ENCODE measurements at regions not wholly inside any gene's neighbourhood (a gene's known extent, or its start where the extent isn't known, plus 50 kb on each side); places are given as distances from the start of the nearest gene placed in this dataset.
A peak's percentile ranks its signal among the peaks of the same experiment; 100 is the strongest.

DNA sequence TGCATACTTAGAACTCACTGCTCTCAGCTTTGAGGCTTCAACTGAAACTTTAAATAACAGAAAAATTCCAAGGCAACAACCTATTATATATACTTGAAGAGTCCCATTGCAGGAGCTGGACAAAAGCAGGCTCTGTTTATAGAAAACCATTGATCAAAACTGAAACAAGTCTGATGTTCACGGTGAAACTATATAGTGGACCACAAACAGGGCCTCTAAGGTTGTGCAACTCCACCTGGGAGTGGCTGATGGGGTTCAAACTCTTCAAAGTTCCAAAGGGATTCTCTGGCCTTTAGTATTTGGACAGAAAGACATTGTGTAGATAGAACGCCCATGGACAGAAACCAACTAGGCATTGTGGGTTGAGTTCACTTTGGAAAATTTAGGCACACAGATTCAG, 140.3 kb downstream of the ZC3H11B start:
- DNase-seq = no peak

DNA sequence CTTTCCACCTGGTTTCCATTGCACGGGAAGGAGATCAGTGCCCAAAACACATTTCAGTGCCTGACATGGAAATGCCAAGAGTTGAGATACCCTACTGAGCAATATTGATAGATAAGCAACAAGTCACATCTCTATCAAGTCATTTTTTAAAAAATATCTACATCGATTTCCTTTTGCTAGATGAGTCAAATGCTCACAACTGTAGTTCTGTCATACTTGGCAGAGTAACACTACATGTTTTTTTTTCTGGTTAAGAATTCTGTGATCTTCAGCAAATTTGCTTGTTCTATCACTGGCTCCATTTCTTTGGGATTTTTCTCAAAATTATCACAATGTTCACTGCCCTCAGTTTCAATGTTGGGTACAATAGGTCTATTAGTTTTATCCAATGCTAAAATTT, 145.4 kb downstream of the ZC3H11B start:
- peak in 1 of 5 experiments; percentile 60 for DNase-seq

DNA sequence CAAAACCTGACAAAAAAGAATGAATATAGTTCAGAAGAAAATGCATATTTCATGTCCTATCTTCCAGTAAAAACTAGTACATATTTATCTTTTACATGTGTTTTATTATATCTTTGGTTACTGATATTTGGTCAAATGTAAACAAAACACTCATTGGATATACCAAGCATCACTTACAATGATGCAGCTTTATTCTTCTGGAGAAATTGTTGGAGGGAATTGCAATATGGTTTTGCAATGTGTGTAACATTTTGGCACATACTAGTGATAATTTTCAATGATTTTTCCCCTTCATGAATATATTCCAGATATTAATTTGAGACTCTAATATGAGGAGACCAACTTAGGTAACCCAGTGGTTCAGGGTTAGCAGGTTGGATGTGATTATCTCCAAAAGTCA, 146.1 kb downstream of the ZC3H11B start:
- no peak for DNase-seq

DNA sequence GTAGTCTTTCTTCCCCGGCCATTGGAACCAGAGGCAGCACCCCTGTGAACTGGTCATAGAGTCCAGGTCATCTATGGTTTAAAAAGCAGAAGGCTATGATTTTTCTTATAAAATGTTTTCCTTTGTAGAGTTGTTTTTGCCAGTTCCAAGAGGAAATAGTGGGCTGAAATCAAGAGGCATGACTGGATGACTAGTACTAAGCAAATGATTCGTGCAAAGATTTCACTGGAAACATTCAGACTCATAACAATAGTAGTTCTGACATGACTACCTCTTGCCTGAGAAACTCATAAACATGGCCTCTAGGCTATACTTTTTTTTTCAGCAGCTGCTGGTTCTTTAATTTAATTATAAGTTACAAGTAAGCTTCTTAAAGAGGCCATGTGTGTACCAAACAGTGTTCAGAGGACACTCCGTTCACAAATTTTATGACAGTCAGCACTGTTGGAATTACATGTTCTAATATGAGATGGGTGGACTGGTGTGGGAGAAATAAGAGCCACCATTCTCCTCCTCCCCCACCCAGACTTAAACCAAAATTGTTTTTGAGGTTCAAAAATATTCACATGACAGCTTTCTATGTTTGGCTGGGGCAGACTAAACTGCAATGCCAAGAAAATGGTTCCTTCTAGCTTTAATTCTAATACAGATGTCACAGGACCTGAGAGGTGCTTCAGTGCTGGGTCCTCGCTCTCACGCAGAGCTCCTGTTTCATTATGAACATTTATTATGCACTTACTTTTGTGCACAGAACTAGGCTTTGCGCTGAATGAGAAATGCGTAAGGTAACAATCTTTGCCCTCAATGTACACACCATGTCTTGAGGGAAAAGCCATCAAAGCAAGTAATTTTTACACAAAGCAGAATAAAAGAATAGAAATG, 147.5 kb downstream of the ZC3H11B start:
- DNase-seq = peak in 1 of 5 experiments; percentile 92

DNA sequence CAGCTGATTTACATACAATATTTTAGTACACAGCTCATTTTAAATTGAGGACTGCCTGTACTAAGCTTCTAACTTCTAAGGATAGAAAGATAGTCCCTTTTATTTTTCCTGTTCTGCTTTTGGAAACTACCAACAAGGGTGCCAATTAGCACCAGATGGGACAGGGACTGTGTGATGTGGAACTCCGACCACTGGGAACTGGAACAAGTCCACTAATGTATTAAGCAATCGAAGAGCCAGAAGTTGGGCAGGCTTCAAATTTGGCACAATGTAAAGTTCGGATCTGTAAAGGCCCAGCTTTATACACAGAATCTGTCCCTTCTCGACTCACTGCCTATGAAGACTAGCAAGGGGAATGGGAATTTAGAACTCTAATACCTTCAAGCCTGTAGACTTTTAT, 149.3 kb downstream of the ZC3H11B start:
- DNase-seq = no peak

DNA sequence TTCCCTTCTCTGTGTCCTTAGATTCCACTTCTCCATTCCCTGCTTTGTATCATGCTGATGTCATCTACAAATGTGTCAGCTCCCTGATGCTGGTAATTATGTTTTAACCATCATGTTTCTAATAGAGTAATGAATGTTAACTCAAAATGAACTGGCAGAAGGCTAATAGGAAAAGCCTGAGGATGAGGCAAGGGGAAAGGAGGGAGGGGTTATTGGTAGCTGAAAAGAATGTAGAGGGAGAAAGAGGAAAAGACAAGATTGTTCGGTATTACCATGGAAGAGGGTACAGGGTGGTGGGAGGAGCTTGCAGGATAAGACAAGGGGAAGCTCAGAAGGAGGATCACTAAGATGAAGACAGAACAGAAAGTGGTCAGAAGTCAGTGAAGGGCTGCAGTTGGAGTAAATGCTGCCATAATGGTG, 150.9 kb downstream of the ZC3H11B start:
- no peak for DNase-seq

DNA sequence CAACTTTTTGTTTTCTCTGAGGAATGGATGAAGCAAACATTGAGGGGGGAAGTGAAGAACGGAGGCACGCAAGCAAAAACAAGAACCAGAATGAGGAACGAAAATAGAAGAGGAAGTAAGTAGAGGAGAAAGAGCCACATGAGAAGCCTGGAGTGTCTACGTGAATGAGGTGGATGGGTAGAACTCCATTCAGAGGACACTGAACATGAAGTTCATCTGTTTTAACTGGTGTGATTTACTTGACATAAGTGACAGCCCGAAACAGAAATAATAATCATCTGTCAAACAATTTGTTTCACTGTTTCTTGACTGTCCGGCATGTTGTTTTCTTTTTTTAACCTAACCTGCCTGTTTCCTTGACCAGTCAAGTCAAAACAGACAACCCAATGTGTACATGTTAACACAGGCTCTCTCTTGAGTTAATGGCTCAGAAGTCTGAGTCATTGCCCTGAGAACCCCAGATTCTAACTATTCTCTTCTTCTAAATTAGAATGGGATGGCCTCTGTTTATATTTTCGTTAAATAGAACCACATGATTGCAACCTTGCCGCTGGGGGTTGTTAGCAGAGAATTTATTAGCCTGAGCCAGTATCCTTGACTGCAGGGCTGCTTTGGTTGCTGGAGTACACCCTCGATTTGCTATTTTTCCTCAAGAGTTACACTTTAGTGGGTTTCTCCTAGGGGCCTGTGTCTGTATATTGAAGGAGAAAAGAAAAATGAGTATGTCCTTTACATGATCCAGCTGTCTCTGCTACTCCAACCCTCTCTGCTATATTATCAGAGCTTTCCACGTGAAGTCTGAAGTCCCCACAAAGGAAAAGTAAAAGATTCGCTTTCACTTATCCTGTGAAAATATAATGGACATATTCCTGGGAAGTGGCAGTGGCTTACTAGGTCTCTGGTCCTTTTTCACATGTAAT, 151.7 kb downstream of the ZC3H11B start:
- peak in 1 of 5 experiments; percentile 45 for DNase-seq

DNA sequence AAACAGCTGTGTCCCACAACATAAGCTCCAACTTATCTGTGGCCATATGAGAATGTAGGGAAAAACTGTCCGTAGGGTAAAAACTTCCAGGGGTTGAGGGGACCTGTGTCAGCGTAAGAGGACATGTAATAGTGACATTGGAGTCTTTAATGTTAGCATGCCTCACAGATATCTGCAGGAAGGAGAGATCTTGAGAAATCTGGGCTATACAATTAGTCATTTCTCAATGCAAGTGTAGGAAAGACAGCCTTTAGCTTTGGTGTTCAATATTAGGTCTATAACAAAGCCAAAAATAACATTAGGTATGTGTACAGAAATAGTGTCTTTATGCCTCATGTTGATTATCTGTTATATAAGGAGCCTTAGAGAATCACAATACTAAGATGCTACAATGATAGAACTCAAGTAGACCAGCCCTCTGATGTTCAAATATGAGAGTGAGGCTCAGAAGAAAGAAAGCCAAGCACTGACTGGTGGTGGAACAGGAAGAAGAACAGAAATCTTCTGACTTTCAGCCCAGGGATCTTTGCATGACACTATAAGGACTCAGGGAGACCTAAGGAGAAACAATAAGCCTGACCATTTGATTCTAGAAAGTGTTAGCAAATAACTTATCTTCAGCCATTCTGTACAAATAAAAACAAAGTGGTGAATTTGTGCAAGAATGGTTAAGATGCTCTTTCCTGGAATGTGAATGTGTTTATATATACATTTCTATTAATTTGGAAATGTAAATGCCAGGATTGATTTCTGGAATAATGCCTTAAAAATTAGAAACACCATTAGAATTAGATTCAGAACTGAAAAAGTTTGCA, 152.6 kb downstream of the ZC3H11B start:
- DNase-seq = peak in 1 of 5 experiments; percentile 36

DNA sequence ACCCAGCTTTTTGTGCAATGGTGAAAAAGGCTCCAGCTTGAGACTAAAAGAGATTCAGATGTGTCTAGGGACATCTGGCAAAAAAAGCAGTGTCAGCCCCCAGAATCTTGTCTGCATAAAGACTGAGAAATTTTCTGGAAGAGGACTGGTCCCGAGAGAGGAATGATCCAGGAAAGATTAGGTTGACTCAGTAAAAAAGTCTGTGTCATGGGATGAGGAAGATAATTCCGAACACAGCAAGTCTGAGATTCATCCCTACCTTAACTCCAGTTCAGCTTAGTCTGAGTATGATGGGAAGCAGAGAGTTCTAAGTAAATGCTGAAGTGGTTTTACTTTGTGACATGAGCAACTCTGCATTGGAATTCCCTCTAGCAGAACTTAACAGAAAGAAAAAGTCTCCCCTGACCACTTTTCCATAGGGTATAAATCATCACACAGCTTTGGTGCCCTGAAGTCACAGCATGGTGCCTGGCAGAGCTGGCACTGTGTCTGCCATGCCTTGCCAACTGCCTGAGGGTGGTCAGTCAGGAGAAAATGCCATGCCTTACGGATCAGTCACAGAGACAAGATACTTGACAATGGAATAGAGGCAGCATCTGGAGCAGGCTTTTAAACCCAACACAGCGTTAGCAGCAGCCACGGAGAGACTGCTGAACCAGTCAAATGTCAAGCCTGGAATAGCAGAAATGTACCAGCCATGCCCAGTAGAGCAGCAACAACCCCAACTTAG, 153.4 kb downstream of the ZC3H11B start:
- no peak for DNase-seq

DNA sequence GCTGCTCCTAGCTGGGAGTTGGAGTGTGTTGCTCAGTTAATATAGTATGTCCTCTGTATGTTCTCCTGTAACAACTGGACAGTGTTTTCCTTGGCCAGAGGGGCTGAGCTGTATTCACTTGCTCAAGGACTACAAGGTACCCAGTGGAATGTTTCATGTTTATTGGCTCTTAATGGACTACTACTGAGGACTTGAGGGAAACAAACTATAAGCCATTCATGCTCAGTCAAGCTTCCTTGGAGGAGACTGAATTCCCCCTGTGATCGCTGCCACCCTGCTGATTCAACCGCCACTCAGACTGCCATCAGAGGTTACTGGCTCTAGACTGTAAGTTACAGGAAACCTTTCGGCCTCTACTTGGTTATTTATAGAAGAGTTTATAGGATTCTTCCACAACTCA, 166.6 kb downstream of the ZC3H11B start:
- DNase-seq = no peak

DNA sequence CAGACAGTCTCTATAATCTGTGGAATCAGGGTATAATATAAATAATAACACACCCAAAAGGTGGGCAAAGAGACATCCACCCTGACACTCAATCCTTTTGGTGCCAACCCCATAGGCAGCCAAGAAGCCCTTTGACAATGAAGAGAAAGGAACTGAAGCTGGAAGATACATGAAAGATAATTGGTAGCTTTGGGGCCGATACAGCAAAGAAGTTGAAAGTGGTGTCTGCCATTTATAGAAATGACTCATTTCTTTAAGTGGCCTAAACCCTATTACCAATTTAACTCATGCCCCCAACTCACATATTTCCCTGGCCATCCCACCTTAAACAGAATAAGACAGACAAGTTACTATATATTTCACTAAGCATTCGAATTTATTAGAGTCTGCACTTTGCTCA, 167.0 kb downstream of the ZC3H11B start:
- DNase-seq = no peak

DNA sequence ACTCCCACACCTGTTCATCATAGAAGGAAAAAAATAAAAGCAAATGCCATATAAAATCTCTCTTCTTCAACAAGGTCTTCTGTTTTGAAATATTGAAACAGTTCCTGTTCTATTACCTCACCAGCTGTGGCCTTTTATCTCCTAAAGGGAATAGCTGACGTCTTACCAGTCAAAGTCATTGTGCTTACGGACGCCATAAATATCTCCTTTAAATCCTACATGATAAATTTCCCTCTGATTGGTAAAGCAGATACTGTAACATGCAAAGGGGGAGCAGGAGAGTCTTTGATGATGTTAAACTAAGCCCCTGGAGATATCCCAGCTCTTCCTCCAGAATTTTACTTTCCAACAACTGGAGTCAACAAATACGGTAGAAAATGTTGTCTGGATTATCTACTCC, 168.4 kb downstream of the ZC3H11B start:
- DNase-seq = no peak

DNA sequence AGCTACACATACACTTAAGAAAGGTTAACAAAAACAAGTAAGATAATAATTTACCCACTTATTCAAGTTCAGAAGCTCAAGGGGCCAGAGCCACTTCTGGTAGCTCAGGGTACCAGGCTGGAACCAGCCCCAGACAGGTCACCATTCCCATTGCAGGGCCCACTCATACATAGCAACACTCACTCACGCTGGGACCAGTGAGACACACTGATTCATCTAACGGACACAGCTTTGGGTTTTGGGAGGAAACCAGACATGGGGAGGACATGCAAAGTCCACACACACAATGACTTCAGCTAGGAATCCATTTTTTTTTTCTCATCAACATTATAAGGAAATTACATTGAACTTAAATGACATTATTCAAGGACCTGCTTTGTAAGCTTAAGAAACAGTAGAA, 169.1 kb downstream of the ZC3H11B start:
- DNase-seq = no peak

DNA sequence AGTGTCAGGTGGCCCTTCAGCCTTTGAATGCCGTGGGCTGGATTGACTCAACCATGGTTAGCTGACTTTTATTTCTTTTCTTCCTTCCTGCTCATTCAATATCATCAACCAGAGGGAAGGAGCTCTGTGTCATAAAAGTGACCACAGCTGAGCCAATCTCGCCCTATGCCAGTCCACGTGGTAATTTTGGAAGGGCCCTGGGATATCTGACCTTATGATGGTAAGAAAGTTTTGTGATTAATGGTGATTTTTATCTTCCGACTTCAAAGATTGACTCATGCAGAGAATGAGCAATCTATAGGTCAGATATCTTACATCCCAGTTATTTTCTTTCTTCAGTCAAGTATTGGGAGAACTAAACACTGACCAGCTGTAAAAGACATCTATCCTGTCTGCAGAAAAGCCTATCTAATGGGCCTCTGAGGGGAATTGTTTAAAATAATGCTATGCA, 170.3 kb downstream of the ZC3H11B start:
- no peak for DNase-seq

DNA sequence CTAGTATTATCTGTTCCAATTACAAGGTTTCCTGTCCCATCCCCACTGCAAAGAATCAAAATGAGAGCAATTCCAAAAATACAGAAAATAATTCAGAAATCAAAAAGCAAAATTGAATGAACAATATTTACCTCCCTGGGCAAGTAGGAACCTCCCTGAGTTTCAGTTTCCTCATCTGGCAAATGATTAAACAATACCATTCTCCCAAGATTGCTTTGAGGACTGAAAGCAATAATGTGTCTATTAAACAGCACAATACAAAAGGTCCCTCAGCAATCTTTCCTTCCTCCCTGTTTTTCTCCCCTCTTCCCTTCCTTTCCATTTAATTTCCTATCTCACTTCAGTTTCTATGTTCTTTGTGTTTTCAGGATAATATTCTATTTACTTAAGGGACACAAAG, 171.0 kb downstream of the ZC3H11B start:
- DNase-seq = no peak

DNA sequence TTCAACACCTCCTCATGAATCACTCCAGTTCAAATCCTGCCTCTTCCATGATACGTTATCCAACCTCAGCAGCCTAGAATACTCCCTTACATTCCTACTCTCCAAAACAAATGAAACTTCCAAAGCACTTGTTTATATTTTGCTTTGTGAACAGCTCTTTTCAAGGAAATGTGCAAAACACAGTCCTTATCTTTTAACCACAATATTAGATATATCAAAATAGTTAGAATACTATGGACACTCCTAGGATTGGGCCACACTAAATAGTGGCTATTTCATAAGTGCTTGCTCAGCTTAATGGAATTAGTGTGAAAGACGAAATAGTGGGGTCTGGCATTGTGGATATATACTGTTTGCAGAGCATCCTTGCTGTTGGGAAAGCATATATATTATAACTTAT, 173.5 kb downstream of the ZC3H11B start:
- DNase-seq = no peak

DNA sequence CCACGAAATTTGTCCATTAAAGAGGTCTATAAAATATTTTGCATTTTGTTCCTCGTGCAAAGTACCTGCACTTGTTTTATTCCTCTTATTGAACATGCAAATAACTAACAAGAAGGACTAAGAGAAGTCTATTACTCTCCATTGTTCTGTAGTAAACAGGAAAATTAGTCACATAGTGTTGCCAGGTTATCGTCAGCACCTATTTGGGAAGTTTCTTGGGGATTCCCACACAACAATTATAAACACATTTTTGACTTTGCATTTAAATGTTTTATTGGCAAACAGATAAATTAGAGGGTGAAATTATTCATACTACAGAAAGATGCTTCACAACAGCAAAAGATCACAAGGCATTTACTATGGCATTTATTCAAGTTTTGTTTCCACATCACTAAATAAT, 174.5 kb downstream of the ZC3H11B start:
- DNase-seq = no peak

DNA sequence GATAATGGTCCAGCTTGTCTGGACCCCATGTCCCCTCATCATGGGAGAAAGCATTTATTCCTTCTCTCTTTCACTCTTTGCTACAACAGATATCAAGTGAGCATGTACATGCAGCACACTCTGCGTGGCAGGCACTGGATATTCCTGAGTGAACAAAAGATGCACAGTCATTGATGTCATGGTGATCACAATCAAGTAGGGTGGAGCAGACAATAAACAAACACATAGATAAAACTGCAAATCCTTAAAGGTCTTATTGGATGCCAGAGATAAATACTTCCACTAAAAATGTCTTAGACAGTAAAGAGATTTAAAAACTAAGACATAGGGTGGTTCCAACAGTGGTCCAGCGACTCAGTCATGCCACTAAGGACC, 178.0 kb downstream of the ZC3H11B start:
- no peak for DNase-seq

DNA sequence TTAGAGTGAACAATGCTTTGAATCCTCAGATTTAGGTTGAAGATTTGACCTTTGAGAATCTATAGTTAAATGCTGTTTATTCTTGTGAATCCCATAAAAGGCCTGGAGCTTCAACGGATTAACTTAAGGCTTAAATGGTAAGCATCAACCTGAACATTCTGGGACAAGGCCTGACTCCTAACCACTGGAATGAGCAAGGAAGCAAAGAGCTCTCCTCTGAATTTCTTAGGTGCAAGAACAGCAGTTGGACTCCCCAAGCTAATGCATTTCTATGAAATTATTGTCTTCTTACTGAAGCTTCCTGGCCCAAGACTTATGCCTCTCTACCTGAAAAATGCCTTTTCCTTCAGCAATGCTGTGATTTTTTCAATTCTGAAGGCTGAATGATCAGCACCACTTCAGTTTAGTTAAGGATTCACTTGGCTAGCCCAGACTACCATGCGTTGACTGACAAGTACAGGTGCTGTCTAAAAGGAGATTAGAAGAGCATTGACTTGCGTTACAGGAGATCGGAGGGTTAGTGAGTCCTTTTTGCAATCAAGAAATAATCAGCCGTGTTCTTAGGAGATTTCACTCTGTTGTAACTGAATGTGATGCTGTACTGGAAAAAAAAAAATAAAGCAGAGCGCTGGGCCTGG, 178.5 kb downstream of the ZC3H11B start:
- no peak for DNase-seq

DNA sequence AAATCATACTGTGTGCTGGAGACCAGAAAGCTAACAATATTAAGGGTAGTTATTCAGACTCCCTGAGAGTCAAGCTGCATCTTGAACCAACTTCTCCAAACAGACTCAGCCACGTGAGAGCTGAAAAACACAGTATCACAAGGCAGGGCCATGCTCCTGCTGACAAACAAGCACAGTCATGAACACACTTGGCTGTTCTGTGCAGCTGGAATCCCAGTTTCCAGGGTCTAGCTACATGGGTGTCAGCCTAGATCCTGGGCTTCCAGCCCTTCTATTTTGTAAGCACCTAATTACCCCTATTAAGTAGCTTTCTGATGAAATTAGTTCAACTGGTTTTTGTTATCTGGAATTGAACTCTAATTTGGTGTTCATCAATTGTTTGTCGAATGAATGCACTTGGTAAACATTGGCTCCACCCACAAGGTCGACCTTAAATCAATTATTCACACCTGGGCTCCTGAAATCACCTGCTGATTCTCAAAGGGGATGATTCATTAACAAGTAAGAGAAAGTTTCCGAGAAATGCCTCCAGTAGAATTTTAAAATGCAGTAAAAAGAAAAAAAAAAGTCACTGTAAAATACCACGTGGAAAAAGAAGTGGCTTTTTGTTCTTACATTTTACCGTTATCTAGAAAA, 179.3 kb downstream of the ZC3H11B start:
- DNase-seq = no peak

DNA sequence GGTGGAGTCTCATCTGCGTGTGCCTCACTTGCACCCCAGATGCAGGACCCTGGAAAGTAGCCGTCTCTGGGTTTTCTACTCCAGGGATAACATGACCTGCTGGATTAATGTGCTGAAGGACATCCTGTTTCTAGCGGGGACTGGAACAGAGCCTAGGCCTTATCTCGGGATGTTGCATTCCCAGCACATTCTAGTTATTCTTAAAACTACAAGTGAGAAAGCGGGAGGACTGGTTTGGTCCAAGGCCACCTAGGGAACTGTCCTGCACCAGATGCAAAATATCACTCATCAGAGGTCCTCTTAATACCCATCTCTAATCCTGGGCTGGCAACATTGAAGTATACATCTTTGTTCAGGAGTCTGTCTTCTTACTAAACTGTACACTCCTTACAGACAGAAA, 179.9 kb downstream of the ZC3H11B start:
- DNase-seq = no peak
